IMR-90 (cell line): ENCODE measurements at regions not wholly inside any gene's neighbourhood (a gene's known extent, or its start where the extent isn't known, plus 50 kb on each side); places are given as distances from the start of the nearest gene placed in this dataset.

Experiments
- ATAC-seq: fragments of 200-7000 bp; cut with Tn5 transposase; 2 replicates; pipeline ENCODE4 v1.9.1; 2020; ENCODE audit warnings: low read depth, mild to moderate bottlenecking, moderate library complexity
- BruUV-seq: library from RNA; stranded (reverse); fragments of 400-500 nt; replicated peaks from 2 replicates; lab custom pipeline; 2021; lab: Mats Ljungman, UMichigan
- CTCF ChIA-PET: fragments of 300-600 bp; formaldehyde crosslinking; extraction: SDS; loops from one replicate; lab custom pipeline; 2021; ENCODE audit warnings: antibody characterized with exemption; lab: Yijun Ruan, JAX
- POLR2A ChIA-PET: fragments of 300-600 bp; sonication (Branson Sonifier 250); formaldehyde crosslinking; loops from one replicate; lab custom pipeline; 2022; ENCODE audit warnings: antibody characterized with exemption; ENCODE audit not compliant: unreplicated experiment; lab: Charles Lee
- DNase-seq: peaks from one replicate; pipeline ENCODE4 v3.0.0; 2013
- H2AFZ ChIP-seq: replicated peaks from 2 replicates; pipeline ENCODE3; 2013; ENCODE audit warnings: low read length, mild to moderate bottlenecking; ENCODE audit not compliant: poor library complexity
- H2AK5ac ChIP-seq: 2 replicates; pipeline ENCODE4 v1.6.1; 2013; ENCODE audit warnings: low read depth, low read length, inconsistent platforms
- H2AK9ac ChIP-seq: replicated peaks from 2 replicates; pipeline ENCODE3; 2013; ENCODE audit warnings: mild to moderate bottlenecking, low read depth, low read length, moderate library complexity; ENCODE audit not compliant: poor library complexity
- H2BK120ac ChIP-seq: 2 replicates; pipeline ENCODE4 v1.6.1; 2013; ENCODE audit warnings: low read depth, low read length, inconsistent platforms
- H2BK15ac ChIP-seq: 3 replicates; pipeline ENCODE4 v1.6.1; 2013; ENCODE audit warnings: low read depth, low read length, inconsistent platforms
- H2BK20ac ChIP-seq: 2 replicates; pipeline ENCODE4 v1.6.1; 2013; ENCODE audit warnings: low read depth, mild to moderate bottlenecking, inconsistent platforms, low read length, moderate library complexity
- H2BK5ac ChIP-seq: 2 replicates; pipeline ENCODE4 v1.6.1; 2013; ENCODE audit warnings: mild to moderate bottlenecking, low read depth, low read length, inconsistent platforms; ENCODE audit not compliant: poor library complexity, severe bottlenecking
- H3K14ac ChIP-seq: replicated peaks from 2 replicates; pipeline ENCODE4 v1.6.1; 2013; ENCODE audit warnings: low read depth, low read length, inconsistent platforms
- H3K18ac ChIP-seq: 2 replicates; pipeline ENCODE4 v1.6.1; 2013; ENCODE audit warnings: low read depth, low read length, control low read depth
- H3K23ac ChIP-seq: 2 replicates; pipeline ENCODE4 v1.6.1; 2013; ENCODE audit warnings: low read depth, low read length, inconsistent platforms
- H3K27ac ChIP-seq: 2 replicates; pipeline ENCODE4 v1.5.1; 2013; ENCODE audit warnings: mild to moderate bottlenecking, control low read depth, low read length; ENCODE audit not compliant: insufficient read depth
- H3K27me3 ChIP-seq: 2 replicates; pipeline ENCODE4 v1.6.1; 2013; ENCODE audit warnings: low read length; ENCODE audit not compliant: control insufficient read depth, insufficient read depth
- H3K36me3 ChIP-seq: 2 replicates; pipeline ENCODE4 v1.6.1; 2013; ENCODE audit warnings: low read length, mixed read lengths; ENCODE audit not compliant: control insufficient read depth, insufficient read depth
- H3K4ac ChIP-seq: 2 replicates; pipeline ENCODE4 v1.6.1; 2013; ENCODE audit warnings: low read depth, low read length, inconsistent platforms
- H3K4me1 ChIP-seq: 2 replicates; pipeline ENCODE4 v1.6.1; 2013; ENCODE audit warnings: low read length, mixed read lengths; ENCODE audit not compliant: control insufficient read depth, insufficient read depth
- H3K4me2 ChIP-seq: 2 replicates; pipeline ENCODE4 v1.6.1; 2013; ENCODE audit warnings: low read depth, mild to moderate bottlenecking, control low read depth, low read length, moderate library complexity
- H3K4me3 ChIP-seq: 2 replicates; pipeline ENCODE4 v1.5.1; 2013; ENCODE audit warnings: low read depth, mild to moderate bottlenecking, control low read depth, low read length, moderate library complexity; ENCODE audit not compliant: insufficient read depth
- H3K56ac ChIP-seq: 2 replicates; pipeline ENCODE4 v1.6.1; 2013; ENCODE audit warnings: low read length, inconsistent platforms; ENCODE audit not compliant: insufficient read depth; ENCODE audit errors: extremely low read depth
- H3K79me1 ChIP-seq, 2 experiments: 2 replicates each; pipeline ENCODE4 v1.6.1; 2013; ENCODE audit warnings: low read length in 2 of 2, inconsistent platforms in 1 of 2, low read depth in 1 of 2
- H3K9ac ChIP-seq: 2 replicates; pipeline ENCODE4 v1.6.1; 2013; ENCODE audit warnings: low read depth, low read length, control low read depth
- H3K9me1 ChIP-seq: 2 replicates; pipeline ENCODE4 v1.6.1; 2013; ENCODE audit warnings: low read length, inconsistent platforms; ENCODE audit not compliant: insufficient read depth
- H3K9me3 ChIP-seq: 2 replicates; pipeline ENCODE4 v1.6.1; 2013; ENCODE audit warnings: low read length; ENCODE audit not compliant: control insufficient read depth, insufficient read depth
- H4K20me1 ChIP-seq: 2 replicates; pipeline ENCODE4 v1.6.1; 2013; ENCODE audit warnings: low read length, inconsistent platforms; ENCODE audit not compliant: insufficient read depth
- H4K5ac ChIP-seq: 2 replicates; pipeline ENCODE4 v1.6.1; 2013; ENCODE audit warnings: mild to moderate bottlenecking, low read depth, low read length, control low read depth
- H4K8ac ChIP-seq, 2 experiments: 2 replicates each; pipeline ENCODE4 v1.6.1; 2013; ENCODE audit warnings: low read depth in 2 of 2, low read length in 2 of 2, control low read depth in 1 of 2, inconsistent platforms in 1 of 2
- H4K91ac ChIP-seq: 2 replicates; pipeline ENCODE4 v1.6.1; 2013; ENCODE audit warnings: low read depth, low read length, inconsistent platforms; ENCODE audit not compliant: insufficient read depth
- BHLHE40 ChIP-seq: fragments of 150-350 bp; IDR thresholded peaks from 2 replicates; pipeline ENCODE4 v1.6.1; 2016; ENCODE audit warnings: mild to moderate bottlenecking, low read depth, low read length
- CEBPB ChIP-seq: IDR thresholded peaks from 2 replicates; pipeline ENCODE4 v1.6.1; 2012; ENCODE audit warnings: low read depth, low read length, improper control_type of control experiment
- CHD1 ChIP-seq: IDR thresholded peaks from 2 replicates; pipeline ENCODE4 v1.6.1; 2012; ENCODE audit warnings: low read depth, low read length, improper control_type of control experiment
- FOS ChIP-seq: fragments of 150-350 bp; IDR thresholded peaks from 2 replicates; pipeline ENCODE4 v1.6.1; 2016; ENCODE audit warnings: low read depth, low read length
- MAFK ChIP-seq: IDR thresholded peaks from 2 replicates; pipeline ENCODE4 v1.6.1; 2012; ENCODE audit warnings: low read depth, low read length, improper control_type of control experiment
- MAZ ChIP-seq: IDR thresholded peaks from 2 replicates; pipeline ENCODE4 v1.6.1; 2012; ENCODE audit warnings: low read depth, mild to moderate bottlenecking, low read length, improper control_type of control experiment, moderate library complexity, borderline replicate concordance
- MXI1 ChIP-seq: IDR thresholded peaks from 2 replicates; pipeline ENCODE4 v1.6.1; 2012; ENCODE audit warnings: low read depth, mild to moderate bottlenecking, low read length, moderate library complexity, borderline replicate concordance
- NFE2L2 ChIP-seq: fragments of 150-350 bp; IDR thresholded peaks from 2 replicates; pipeline ENCODE4 v1.6.1; 2016; ENCODE audit warnings: low read depth, mild to moderate bottlenecking, low read length
- POLR2A ChIP-seq: IDR thresholded peaks from 2 replicates; pipeline ENCODE4 v1.6.1; 2012; ENCODE audit warnings: mild to moderate bottlenecking, low read depth, low read length
- RAD21 ChIP-seq: IDR thresholded peaks from 2 replicates; pipeline ENCODE4 v1.6.1; 2012; ENCODE audit warnings: low read length, improper control_type of control experiment
- RCOR1 ChIP-seq: IDR thresholded peaks from 2 replicates; pipeline ENCODE4 v1.6.1; 2012; ENCODE audit warnings: mild to moderate bottlenecking, low read length, improper control_type of control experiment; ENCODE audit not compliant: insufficient replicate concordance
- RFX5 ChIP-seq: IDR thresholded peaks from 2 replicates; pipeline ENCODE4 v1.8.0; 2012; ENCODE audit warnings: low read depth, mild to moderate bottlenecking, low read length, moderate library complexity
- SMC3 ChIP-seq: fragments of 150-350 bp; IDR thresholded peaks from 2 replicates; pipeline ENCODE4 v1.6.1; 2016; ENCODE audit warnings: low read depth, mild to moderate bottlenecking, antibody characterized with exemption, low read length, moderate library complexity
- dilution Hi-C: fragments of 300-500 bp; cut with HindIII; formaldehyde crosslinking; loops from one replicate; pipeline ENCODE4 v1.14.3; 2018; ENCODE audit warnings: low sequenced_read_pairs; ENCODE audit not compliant: unreplicated experiment
- in situ Hi-C: fragments of 300-500 bp; cut with MboI; formaldehyde crosslinking; loops from 3 replicates; pipeline ENCODE4 v1.14.3; 2019; ENCODE audit warnings: low sequenced_read_pairs, inconsistent platforms, mixed read lengths
- intact Hi-C: fragments of 100-400 bp; cut with micrococcal nuclease; formaldehyde crosslinking; loops from 2 replicates; pipeline ENCODE4 v1.10.0; 2022
- TF ChIP-seq, protein P1 (sequence below): conservative IDR thresholded peaks from 2 replicates; pipeline ENCODE4 v1.5.1; 2012; ENCODE audit warnings: mild to moderate bottlenecking, low read depth, low read length, improper control_type of control experiment
- TF ChIP-seq, protein P2 (sequence below): fragments of 150-350 bp; IDR thresholded peaks from 2 replicates; pipeline ENCODE4 v1.6.1; 2016; ENCODE audit warnings: low read depth, mild to moderate bottlenecking, low read length, moderate library complexity, borderline replicate concordance
- TF ChIP-seq, protein P3 (sequence below): fragments of 150-350 bp; IDR thresholded peaks from 2 replicates; pipeline ENCODE4 v1.6.1; 2017; ENCODE audit warnings: mild to moderate bottlenecking, antibody characterized with exemption, low read length, low read depth

DNA sequence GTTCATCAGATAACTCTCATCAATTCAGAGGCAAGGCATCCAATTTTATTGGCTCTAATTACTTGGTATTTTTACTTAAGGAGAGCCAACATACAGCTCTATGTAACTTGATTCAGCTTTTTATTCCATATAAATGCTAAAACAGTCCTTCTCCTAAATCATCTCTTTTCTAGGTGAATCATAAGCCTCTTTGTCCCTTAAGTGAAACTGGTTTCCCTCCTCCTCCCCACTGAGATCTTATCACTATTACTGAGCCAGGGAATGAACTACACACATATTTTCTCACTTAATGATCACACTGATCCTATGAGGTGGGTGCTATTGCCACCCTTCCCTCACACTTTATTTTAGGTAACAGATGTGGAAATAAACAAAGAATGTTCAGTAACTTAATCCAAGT, 1143.8 kb downstream of the MAT2B start:
- Histone ChIP-seq H2BK20ac (no peak overlapping the region), H2AK9ac (no peak overlapping the region), H3K9ac (no peak overlapping the region), H3K36me3 (no peaks in the 10 kb centered on the region), H2BK120ac (no peak overlapping the region), H2BK15ac (no peak overlapping the region), H3K56ac (no peak overlapping the region), H3K4ac (no peak overlapping the region), H2BK5ac (no peak overlapping the region), H3K4me1 (no peaks in the 10 kb centered on the region), H3K23ac (no peak overlapping the region), H4K5ac (no peak overlapping the region), H2AK5ac (no peak overlapping the region), H3K4me2 (no peak overlapping the region), H3K27me3 (no peaks in the 10 kb centered on the region), H3K14ac (no peak overlapping the region), H3K27ac (no peak overlapping the region), H2AFZ (no peak overlapping the region), H4K91ac (no peak overlapping the region), H4K20me1 (no peaks in the 10 kb centered on the region), H3K4me3 (no peak overlapping the region), H4K8ac (no peak overlapping the region), H3K18ac (no peak overlapping the region), H3K79me1 (no peaks in the 10 kb centered on the region), H3K9me3 (no peaks in the 10 kb centered on the region), H3K9me1 (no peaks in the 10 kb centered on the region)
- in situ Hi-C loops (no loop called here), dilution Hi-C loops (no loop called here), intact Hi-C loops (no loop called here)
- ATAC-seq (no peak), DNase-seq (no peak)
- CTCF ChIA-PET: no interaction called here
- BruUV-seq: no TSS peak
- POLR2A ChIA-PET: no interaction called here
- TF ChIP-seq RCOR1 (no peak), BHLHE40 (no peak), SMC3 (no peak), FOS (no peak), MAFK (no peak), RFX5 (no peak), CEBPB (no peak), MAZ (no peak), POLR2A (no peak), CHD1 (no peak), NFE2L2 (no peak), MXI1 (no peak), RAD21 (no peak)
- TF ChIP-seq, protein P1, sequence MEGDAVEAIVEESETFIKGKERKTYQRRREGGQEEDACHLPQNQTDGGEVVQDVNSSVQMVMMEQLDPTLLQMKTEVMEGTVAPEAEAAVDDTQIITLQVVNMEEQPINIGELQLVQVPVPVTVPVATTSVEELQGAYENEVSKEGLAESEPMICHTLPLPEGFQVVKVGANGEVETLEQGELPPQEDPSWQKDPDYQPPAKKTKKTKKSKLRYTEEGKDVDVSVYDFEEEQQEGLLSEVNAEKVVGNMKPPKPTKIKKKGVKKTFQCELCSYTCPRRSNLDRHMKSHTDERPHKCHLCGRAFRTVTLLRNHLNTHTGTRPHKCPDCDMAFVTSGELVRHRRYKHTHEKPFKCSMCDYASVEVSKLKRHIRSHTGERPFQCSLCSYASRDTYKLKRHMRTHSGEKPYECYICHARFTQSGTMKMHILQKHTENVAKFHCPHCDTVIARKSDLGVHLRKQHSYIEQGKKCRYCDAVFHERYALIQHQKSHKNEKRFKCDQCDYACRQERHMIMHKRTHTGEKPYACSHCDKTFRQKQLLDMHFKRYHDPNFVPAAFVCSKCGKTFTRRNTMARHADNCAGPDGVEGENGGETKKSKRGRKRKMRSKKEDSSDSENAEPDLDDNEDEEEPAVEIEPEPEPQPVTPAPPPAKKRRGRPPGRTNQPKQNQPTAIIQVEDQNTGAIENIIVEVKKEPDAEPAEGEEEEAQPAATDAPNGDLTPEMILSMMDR: no peak
- TF ChIP-seq, protein P2, sequence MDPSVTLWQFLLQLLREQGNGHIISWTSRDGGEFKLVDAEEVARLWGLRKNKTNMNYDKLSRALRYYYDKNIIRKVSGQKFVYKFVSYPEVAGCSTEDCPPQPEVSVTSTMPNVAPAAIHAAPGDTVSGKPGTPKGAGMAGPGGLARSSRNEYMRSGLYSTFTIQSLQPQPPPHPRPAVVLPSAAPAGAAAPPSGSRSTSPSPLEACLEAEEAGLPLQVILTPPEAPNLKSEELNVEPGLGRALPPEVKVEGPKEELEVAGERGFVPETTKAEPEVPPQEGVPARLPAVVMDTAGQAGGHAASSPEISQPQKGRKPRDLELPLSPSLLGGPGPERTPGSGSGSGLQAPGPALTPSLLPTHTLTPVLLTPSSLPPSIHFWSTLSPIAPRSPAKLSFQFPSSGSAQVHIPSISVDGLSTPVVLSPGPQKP: no peak
- TF ChIP-seq, protein P3, sequence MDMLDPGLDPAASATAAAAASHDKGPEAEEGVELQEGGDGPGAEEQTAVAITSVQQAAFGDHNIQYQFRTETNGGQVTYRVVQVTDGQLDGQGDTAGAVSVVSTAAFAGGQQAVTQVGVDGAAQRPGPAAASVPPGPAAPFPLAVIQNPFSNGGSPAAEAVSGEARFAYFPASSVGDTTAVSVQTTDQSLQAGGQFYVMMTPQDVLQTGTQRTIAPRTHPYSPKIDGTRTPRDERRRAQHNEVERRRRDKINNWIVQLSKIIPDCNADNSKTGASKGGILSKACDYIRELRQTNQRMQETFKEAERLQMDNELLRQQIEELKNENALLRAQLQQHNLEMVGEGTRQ: no peak
